Smooth muscle cell (in vitro differentiated cells): ENCODE measurements at regions not wholly inside any gene's neighbourhood (a gene's known extent, or its start where the extent isn't known, plus 50 kb on each side); places are given as distances from the start of the nearest gene placed in this dataset.

Experiments used
- DNase-seq: peaks from one replicate; lab custom pipeline; 2025; ENCODE audit not compliant: unreplicated experiment; lab: John Stamatoyannopoulos, UW
- H2AFZ ChIP-seq: fragments of 200-600 bp; sonication (generic); 2 replicates; pipeline ENCODE4 v1.6.0; 2016; ENCODE audit warnings: antibody characterized with exemption, low read depth, mild to moderate bottlenecking
- H3F3A ChIP-seq: fragments of 200-600 bp; sonication (generic); 2 replicates; pipeline ENCODE4 v1.6.0; 2017; ENCODE audit warnings: antibody characterized with exemption, low read depth
- H3K27ac ChIP-seq: fragments of 200-600 bp; sonication (generic); 2 replicates; pipeline ENCODE4 v1.5.1; 2016; ENCODE audit warnings: low read depth, mild to moderate bottlenecking
- H3K27me3 ChIP-seq: fragments of 200-600 bp; sonication (generic); 2 replicates; pipeline ENCODE4 v1.6.1; 2016; ENCODE audit warnings: low read depth, mild to moderate bottlenecking
- H3K36me3 ChIP-seq: fragments of 200-600 bp; sonication (generic); 2 replicates; pipeline ENCODE4 v1.5.1; 2016; ENCODE audit warnings: low read depth
- H3K4me1 ChIP-seq: fragments of 200-600 bp; sonication (generic); 2 replicates; pipeline ENCODE4 v1.5.1; 2016; ENCODE audit warnings: low read depth
- H3K4me2 ChIP-seq: fragments of 200-600 bp; sonication (generic); 2 replicates; pipeline ENCODE4 v1.6.0; 2016; ENCODE audit warnings: mild to moderate bottlenecking
- H3K4me3 ChIP-seq: fragments of 200-600 bp; sonication (generic); 2 replicates; pipeline ENCODE4 v1.5.1; 2016; ENCODE audit warnings: mild to moderate bottlenecking
- H3K79me2 ChIP-seq: fragments of 200-600 bp; sonication (generic); 2 replicates; pipeline ENCODE4 v1.6.0; 2016; ENCODE audit warnings: low read depth, mild to moderate bottlenecking
- H3K9ac ChIP-seq: fragments of 200-600 bp; sonication (generic); 2 replicates; pipeline ENCODE4 v1.6.0; 2016; ENCODE audit warnings: low read depth
- H3K9me3 ChIP-seq: fragments of 200-600 bp; sonication (generic); replicated peaks from 2 replicates; pipeline ENCODE4 v1.5.1; 2016; ENCODE audit warnings: low read depth
- H4K20me1 ChIP-seq: fragments of 200-600 bp; sonication (generic); 2 replicates; pipeline ENCODE4 v1.6.0; 2016; ENCODE audit warnings: low read depth
- CTCF ChIP-seq: fragments of 200-600 bp; sonication (generic); IDR thresholded peaks from 2 replicates; pipeline ENCODE4 v1.5.1; 2017; ENCODE audit warnings: borderline replicate concordance, mild to moderate bottlenecking, antibody characterized with exemption; ENCODE audit not compliant: insufficient read depth, poor library complexity, severe bottlenecking
- WGBS: methylation state at CpG from one replicate; pipeline ENCODE4 v1.1.7; 2016; ENCODE audit warnings: low lambda C conversion rate; 5-methylcytosine and 5-hydroxymethylcytosine counted together

GRCh38 chr6:148200781-148201180, 141.9 kb upstream of the SASH1 start:
- 91% methylated on average over 3 of the region's 3 CpGs for WGBS

GRCh38 chr6:148203281-148203925, 139.2 kb upstream of the SASH1 start:
- H2AFZ ChIP-seq, result no peak overlapping the region
- H3K27me3 ChIP-seq, result no peaks in the 10 kb centered on the region
- DNase-seq, result no peak
- H3K4me3 ChIP-seq, result no peak overlapping the region
- peak overlapping the region; percentile 47 for H3K27ac ChIP-seq
- TF ChIP-seq CTCF, result no peak
- no peaks in the 10 kb centered on the region for H3K79me2 ChIP-seq
- H3K4me1 ChIP-seq, result no peaks in the 10 kb centered on the region
- H3K36me3 ChIP-seq, result no peaks in the 10 kb centered on the region
- H3K4me2 ChIP-seq, result peak overlapping the region; percentile 33
- no peaks in the 10 kb centered on the region for H3K9me3 ChIP-seq
- H4K20me1 ChIP-seq, result no peaks in the 10 kb centered on the region
- no peak overlapping the region for H3K9ac ChIP-seq
- peaks cover 3% of the 10 kb centered on the region for H3F3A ChIP-seq
- WGBS, result 81% methylated on average over 9 of the region's 9 CpGs

More at GRCh38 chr6:148200781-148201180, 141.9 kb upstream of the SASH1 start:
- H3K4me2 ChIP-seq, result no peak overlapping the region
- H3K4me3 ChIP-seq, result no peak overlapping the region
- H3K27ac ChIP-seq, result no peak overlapping the region
- H3K36me3 ChIP-seq, result no peaks in the 10 kb centered on the region
- no peaks in the 10 kb centered on the region for H3K9me3 ChIP-seq
- no peak for DNase-seq
- no peaks in the 10 kb centered on the region for H3K79me2 ChIP-seq
- H3K27me3 ChIP-seq, result no peaks in the 10 kb centered on the region
- H3K4me1 ChIP-seq, result no peaks in the 10 kb centered on the region
- no peak overlapping the region for H2AFZ ChIP-seq
- no peak for TF ChIP-seq CTCF
- H3K9ac ChIP-seq, result no peak overlapping the region
- H3F3A ChIP-seq, result peaks cover 3% of the 10 kb centered on the region
- no peaks in the 10 kb centered on the region for H4K20me1 ChIP-seq

- WGBS, result 50% methylated on average over 9 of the region's 9 CpGs
- H3K36me3 ChIP-seq, result no peaks in the 10 kb centered on the region
- no peaks in the 10 kb centered on the region for H3K9me3 ChIP-seq
- no peak for TF ChIP-seq CTCF
- H3F3A ChIP-seq, result peaks cover 3% of the 10 kb centered on the region
- no peaks in the 10 kb centered on the region for H3K79me2 ChIP-seq
- no peaks in the 10 kb centered on the region for H3K4me1 ChIP-seq
- H3K27ac ChIP-seq, result peak overlapping the region; percentile 47
- H4K20me1 ChIP-seq, result no peaks in the 10 kb centered on the region
- H3K27me3 ChIP-seq, result peaks cover under 1% of the 10 kb centered on the region
- H3K4me3 ChIP-seq, result no peak overlapping the region
- no peak overlapping the region for H2AFZ ChIP-seq
- no peak for DNase-seq
- no peak overlapping the region for H3K9ac ChIP-seq
- peak overlapping the region; percentile 33 for H3K4me2 ChIP-seq
These were observed 138.7 kb upstream of the SASH1 start for GRCh38 chr6:148203970-148204369.

GRCh38 chr6:148208298-148208697, 134.3 kb upstream of the SASH1 start:
- H2AFZ ChIP-seq, result no peak overlapping the region
- H3K36me3 ChIP-seq, result no peaks in the 10 kb centered on the region
- H3K27me3 ChIP-seq, result peaks cover 2% of the 10 kb centered on the region
- H3K4me1 ChIP-seq, result peaks cover 3% of the 10 kb centered on the region
- WGBS, result 95% methylated on average over 3 of the region's 3 CpGs
- TF ChIP-seq CTCF, result no peak
- no peaks in the 10 kb centered on the region for H4K20me1 ChIP-seq
- no peak for DNase-seq
- H3F3A ChIP-seq, result peaks cover 3% of the 10 kb centered on the region
- no peaks in the 10 kb centered on the region for H3K9me3 ChIP-seq
- no peaks in the 10 kb centered on the region for H3K79me2 ChIP-seq
- no peak overlapping the region for H3K27ac ChIP-seq
- H3K9ac ChIP-seq, result no peak overlapping the region
- H3K4me2 ChIP-seq, result no peak overlapping the region
- no peak overlapping the region for H3K4me3 ChIP-seq
